Astrocyte (in vitro differentiated cells and primary cell): ENCODE measurements at regions not wholly inside any gene's neighbourhood (a gene's known extent, or its start where the extent isn't known, plus 50 kb on each side); places are given as distances from the start of the nearest gene placed in this dataset.

Source experiments
- CTCF ChIP-seq: IDR thresholded peaks from 2 replicates; pipeline ENCODE4 v1.5.1; 2011; ENCODE audit warnings: low read depth, mild to moderate bottlenecking, inconsistent platforms, low read length, moderate library complexity; ENCODE audit not compliant: insufficient read depth
- EZH2 ChIP-seq: IDR thresholded peaks from 2 replicates; pipeline ENCODE4 v1.6.1; 2012; ENCODE audit warnings: mild to moderate bottlenecking, low read length, inconsistent platforms; ENCODE audit not compliant: insufficient read depth

GRCh38 chr14:54166049-54166950 lies 209.7 kb upstream of the BMP4 start:
- no peak for TF ChIP-seq CTCF
- no peak for TF ChIP-seq EZH2
